Vagina (tissue), 2 donors: ENCODE measurements at regions not wholly inside any gene's neighbourhood (a gene's known extent, or its start where the extent isn't known, plus 50 kb on each side); places are given as distances from the start of the nearest gene placed in this dataset.

ENCODE experiments used
- POLR2A ChIP-seq, 2 donors: fragments of 450-650 bp; IDR thresholded peaks; one replicate each; pipeline ENCODE4 v1.6.1; 2017; ENCODE audit warnings: antibody characterized with exemption in 2 of 2, mild to moderate bottlenecking in 2 of 2, moderate library complexity in 2 of 2
- TF ChIP-seq, protein P1 (sequence below), 3 experiments: fragments of 450-650 bp in 2 of 3; fragments of 200-600 bp in 1 of 3; sonication (generic) in 1 of 3; IDR thresholded peaks; one replicate each; pipeline ENCODE4 v1.5.1; 2017 to 2019; ENCODE audit warnings: antibody characterized with exemption in 3 of 3, mild to moderate bottlenecking in 2 of 3, moderate library complexity in 2 of 3

DNA sequence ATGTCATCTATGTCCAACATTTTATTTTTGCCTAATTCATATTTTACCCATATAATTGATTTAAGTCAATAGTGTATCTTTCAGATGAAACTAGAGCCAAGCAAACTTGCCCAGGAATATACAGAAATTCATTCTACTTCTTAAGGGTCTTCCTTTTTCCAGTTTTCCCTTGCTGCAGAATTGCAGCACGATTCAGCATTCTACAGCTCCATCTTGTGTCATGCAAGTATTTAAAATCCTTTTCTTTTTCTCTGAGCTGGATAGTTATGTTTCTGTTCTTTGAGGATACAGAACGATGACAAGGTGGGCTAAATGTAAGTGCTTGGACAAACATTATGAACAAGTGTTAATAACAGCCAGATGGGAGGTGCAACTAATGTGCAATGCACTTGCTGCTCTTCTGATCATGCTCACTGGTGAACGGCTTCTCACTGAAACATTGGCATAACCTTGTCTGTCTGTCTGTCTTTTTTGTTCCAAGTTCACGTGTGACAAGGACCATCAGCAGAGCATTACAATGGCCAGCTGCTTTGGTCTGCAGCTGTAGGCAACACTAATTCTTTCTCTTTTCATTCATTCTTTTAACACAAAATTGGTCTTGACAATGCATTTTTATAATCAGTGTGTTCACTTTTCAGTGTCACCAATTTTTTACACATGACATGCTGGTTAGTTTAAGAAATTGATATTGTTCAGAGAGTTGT is 1821.7 kb downstream of the ARAP2 start:
- TF ChIP-seq POLR2A (IDR thresholded peaks at IDR 0.05), result no peak
- TF ChIP-seq, protein P1, sequence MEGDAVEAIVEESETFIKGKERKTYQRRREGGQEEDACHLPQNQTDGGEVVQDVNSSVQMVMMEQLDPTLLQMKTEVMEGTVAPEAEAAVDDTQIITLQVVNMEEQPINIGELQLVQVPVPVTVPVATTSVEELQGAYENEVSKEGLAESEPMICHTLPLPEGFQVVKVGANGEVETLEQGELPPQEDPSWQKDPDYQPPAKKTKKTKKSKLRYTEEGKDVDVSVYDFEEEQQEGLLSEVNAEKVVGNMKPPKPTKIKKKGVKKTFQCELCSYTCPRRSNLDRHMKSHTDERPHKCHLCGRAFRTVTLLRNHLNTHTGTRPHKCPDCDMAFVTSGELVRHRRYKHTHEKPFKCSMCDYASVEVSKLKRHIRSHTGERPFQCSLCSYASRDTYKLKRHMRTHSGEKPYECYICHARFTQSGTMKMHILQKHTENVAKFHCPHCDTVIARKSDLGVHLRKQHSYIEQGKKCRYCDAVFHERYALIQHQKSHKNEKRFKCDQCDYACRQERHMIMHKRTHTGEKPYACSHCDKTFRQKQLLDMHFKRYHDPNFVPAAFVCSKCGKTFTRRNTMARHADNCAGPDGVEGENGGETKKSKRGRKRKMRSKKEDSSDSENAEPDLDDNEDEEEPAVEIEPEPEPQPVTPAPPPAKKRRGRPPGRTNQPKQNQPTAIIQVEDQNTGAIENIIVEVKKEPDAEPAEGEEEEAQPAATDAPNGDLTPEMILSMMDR (IDR thresholded peaks at IDR 0.05), result no peak
